HEK293T (cell line): ENCODE measurements at regions not wholly inside any gene's neighbourhood (a gene's known extent, or its start where the extent isn't known, plus 50 kb on each side); places are given as distances from the start of the nearest gene placed in this dataset.

Experiments used
- ARNT ChIP-seq: fragments of 450-650 bp; IDR thresholded peaks from 2 replicates; pipeline ENCODE4 v1.6.1; 2017; ENCODE audit warnings: mild to moderate bottlenecking
- SP1 ChIP-seq: fragments of 450-650 bp; IDR thresholded peaks from 2 replicates; pipeline ENCODE4 v1.6.1; 2017

DNA sequence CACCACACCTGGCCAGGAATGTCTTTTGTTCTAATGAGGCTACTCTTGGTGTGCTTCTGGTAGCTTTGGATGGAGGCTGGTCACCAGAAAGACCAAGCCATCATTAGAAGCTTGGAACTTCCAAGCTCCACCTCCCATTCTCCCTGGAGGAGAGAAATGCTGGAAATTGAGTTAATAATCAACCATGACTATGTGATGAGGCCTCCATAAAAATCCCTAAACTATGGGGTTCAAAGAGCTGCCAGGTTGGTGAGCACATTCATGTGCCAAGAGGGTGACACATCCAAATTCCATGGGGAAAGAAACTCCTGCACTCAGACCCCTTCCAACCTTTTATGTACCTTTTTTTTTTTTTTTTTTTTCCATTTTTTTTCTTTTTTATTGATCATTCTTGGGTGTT, 105.5 kb upstream of the SPATA31C2 start:
- no peak for TF ChIP-seq SP1
- TF ChIP-seq ARNT = no peak
